ENCODE measurements at regions not wholly inside any gene's neighbourhood (a gene's known extent, or its start where the extent isn't known, plus 50 kb on each side); places are given as distances from the start of the nearest gene placed in this dataset.

- H3K27ac Mint-ChIP-seq = no peak overlapping the region
- no peak for DNase-seq (ENCODE audit: low spot score in 2 of 2)
- ATAC-seq = no peak
- H3K36me3 Mint-ChIP-seq = peaks cover 0 to 10% of the 10 kb centered on the region in 2 donors
- H3K9me3 Mint-ChIP-seq = peaks cover 8% of the 10 kb centered on the region in 2 donors
Observed at GRCh38 chr4:86543080-86543479, 51.0 kb upstream of the PTPN13 start.

GRCh38 chr4:86543560-86544309 lies 50.4 kb upstream of the PTPN13 start:
- no peak for ATAC-seq
- Mint-ChIP-seq H3K9me3 (peaks cover 8% of the 10 kb centered on the region in 2 donors), H3K27ac (no peak overlapping the region), H3K36me3 (peaks cover 0 to 10% of the 10 kb centered on the region in 2 donors)
- DNase-seq (ENCODE audit: low spot score in 2 of 2) = no peak

- Mint-ChIP-seq H3K9me3 (peaks cover 8% of the 10 kb centered on the region in 2 donors), H3K27ac (peak overlapping the region in 1 of 2 donors; percentile 1), H3K36me3 (peaks cover 0 to 10% of the 10 kb centered on the region in 2 donors)
- no peak for DNase-seq (ENCODE audit: low spot score in 2 of 2)
- peak in 1 of 2 donors; percentile 96 for ATAC-seq
Observed at GRCh38 chr4:86544310-86544966, 49.7 kb upstream of the PTPN13 start.

Measured in activated naive CD4-positive, alpha-beta T cell treated with anti-CD3 and anti-CD28 coated beads, Interleukin-2, amount 50 U/mL, for 72 hours (primary cell).